ENCODE measurements at regions not wholly inside any gene's neighbourhood (a gene's known extent, or its start where the extent isn't known, plus 50 kb on each side); places are given as distances from the start of the nearest gene placed in this dataset.

DNA sequence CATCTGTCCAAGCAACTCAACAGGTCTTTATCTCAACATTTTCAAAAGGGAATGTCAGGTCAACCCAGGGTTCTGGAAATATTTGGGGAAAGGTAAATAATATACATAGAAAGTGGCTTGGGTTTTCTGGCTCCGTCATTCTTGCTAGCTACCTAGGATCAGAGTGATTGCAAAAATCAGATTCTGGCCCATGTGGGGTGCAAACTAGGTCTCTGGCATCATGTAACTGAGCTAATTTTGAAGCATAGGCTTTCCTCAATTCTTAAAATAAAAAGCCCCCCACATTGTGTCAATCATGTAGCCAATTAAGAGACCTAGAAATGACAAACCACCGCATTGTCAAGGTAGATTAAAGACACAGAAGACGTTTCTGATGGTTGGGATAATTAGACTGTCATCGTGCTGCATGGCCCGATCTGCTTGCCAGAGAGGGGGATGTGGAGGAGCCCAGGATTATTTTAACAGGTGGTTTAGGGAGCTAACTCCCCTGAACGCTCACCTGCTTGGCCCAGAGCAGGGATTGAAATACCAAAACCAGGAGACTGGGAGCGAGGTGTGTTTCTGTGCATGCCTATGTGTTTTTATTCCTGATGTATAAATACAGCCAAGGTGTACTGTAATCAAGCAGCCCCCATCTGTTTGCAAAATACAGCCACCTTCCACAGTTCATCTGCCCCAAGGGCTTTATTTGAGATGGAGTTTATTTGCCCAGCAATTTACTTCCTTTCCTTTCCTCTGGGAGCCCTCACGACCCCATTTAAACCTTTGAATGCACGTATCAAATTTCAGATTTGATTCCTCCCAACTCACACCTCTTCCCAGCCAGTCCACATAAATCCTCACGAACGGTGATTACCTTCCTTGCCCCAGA lies 189.5 kb downstream of the TTC8 start:
- BruUV-seq (replicated peaks) = no TSS peak

DNA sequence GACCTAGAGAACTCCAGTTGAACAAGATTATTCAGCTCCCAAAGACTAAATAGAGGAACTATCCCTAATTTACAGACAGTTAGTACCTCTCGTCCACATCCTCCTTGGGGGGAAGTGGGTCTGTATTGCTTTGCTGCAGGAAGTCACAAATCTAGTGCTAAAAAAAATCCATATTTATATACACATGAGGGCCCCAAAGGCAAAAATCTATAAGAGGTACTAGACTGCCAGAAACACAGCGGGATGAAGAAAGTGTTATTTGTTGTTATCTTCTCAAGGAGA lies 190.1 kb downstream of the TTC8 start:
- no peak for DNase-seq
- peaks cover 10% of the 10 kb centered on the region for H3K4me1 Mint-ChIP-seq (ENCODE audit: low read depth, unreplicated experiment)
- H3K4me3 Mint-ChIP-seq (ENCODE audit: low read depth, unreplicated experiment) = no peak overlapping the region
- intact Hi-C loops (cut with micrococcal nuclease; ENCODE audit: unreplicated experiment) = loop anchor here (5.0 kb wide), 1 partner anchor 97 kb away; no protein-coding TSS in a partner anchor
- H3K9me3 Mint-ChIP-seq (ENCODE audit: low read depth, unreplicated experiment) = no peaks in the 10 kb centered on the region
- BruUV-seq (replicated peaks) = no TSS peak
- peaks cover 9% of the 10 kb centered on the region for H3K27me3 Mint-ChIP-seq (ENCODE audit: unreplicated experiment)
- TF ChIP-seq, protein P1, sequence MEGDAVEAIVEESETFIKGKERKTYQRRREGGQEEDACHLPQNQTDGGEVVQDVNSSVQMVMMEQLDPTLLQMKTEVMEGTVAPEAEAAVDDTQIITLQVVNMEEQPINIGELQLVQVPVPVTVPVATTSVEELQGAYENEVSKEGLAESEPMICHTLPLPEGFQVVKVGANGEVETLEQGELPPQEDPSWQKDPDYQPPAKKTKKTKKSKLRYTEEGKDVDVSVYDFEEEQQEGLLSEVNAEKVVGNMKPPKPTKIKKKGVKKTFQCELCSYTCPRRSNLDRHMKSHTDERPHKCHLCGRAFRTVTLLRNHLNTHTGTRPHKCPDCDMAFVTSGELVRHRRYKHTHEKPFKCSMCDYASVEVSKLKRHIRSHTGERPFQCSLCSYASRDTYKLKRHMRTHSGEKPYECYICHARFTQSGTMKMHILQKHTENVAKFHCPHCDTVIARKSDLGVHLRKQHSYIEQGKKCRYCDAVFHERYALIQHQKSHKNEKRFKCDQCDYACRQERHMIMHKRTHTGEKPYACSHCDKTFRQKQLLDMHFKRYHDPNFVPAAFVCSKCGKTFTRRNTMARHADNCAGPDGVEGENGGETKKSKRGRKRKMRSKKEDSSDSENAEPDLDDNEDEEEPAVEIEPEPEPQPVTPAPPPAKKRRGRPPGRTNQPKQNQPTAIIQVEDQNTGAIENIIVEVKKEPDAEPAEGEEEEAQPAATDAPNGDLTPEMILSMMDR (IDR thresholded peaks at IDR 0.05; ENCODE audit: unreplicated experiment) = no peak
- no peak overlapping the region for H3K27ac Mint-ChIP-seq (ENCODE audit: unreplicated experiment)
- H3K36me3 Mint-ChIP-seq (ENCODE audit: insufficient read depth, unreplicated experiment) = peaks cover 9% of the 10 kb centered on the region
- CTCF ChIA-PET = interaction anchor here (0.6 kb wide), 1 partner anchor 896 kb away, joined by 3 read pairs; no protein-coding TSS in a partner anchor

More for the DNA sequence above, 189.5 kb downstream of the TTC8 start:
- TF ChIP-seq, protein P1 (IDR thresholded peaks at IDR 0.05; ENCODE audit: unreplicated experiment) = no peak
- intact Hi-C loops (cut with micrococcal nuclease; ENCODE audit: unreplicated experiment) = loop anchor here (1.0 to 5.0 kb wide), 2 partner anchors 97 to 347 kb away; no protein-coding TSS in a partner anchor
- Mint-ChIP-seq H3K27me3 (ENCODE audit: unreplicated experiment) (peaks cover 12% of the 10 kb centered on the region), H3K27ac (ENCODE audit: unreplicated experiment) (no peak overlapping the region), H3K4me1 (ENCODE audit: low read depth, unreplicated experiment) (peaks cover 10% of the 10 kb centered on the region), H3K9me3 (ENCODE audit: low read depth, unreplicated experiment) (no peaks in the 10 kb centered on the region), H3K36me3 (ENCODE audit: insufficient read depth, unreplicated experiment) (peaks cover 9% of the 10 kb centered on the region), H3K4me3 (ENCODE audit: low read depth, unreplicated experiment) (no peak overlapping the region)
- CTCF ChIA-PET = no interaction called here
- DNase-seq = no peak

DNA sequence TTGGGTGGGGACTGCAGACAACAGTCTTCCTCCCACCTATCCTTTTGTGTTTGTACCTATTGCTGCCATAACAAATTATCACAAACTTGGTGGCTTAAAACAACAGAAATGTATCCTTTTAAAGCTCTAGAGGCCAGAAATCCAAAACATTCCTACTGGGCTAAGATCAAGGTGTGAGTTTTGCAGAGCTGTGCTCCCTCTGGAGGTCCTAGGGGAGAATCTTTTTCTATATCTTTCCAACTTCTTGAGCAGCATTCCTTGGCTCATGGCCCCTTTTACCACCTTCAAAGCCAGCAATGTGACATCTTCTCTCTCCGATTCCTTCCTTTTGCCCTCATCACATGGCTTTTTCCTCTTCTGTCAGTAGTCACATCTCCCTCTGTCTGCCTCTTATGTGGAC lies 190.6 kb downstream of the TTC8 start:
- H3K9me3 Mint-ChIP-seq (ENCODE audit: low read depth, unreplicated experiment) = no peaks in the 10 kb centered on the region
- intact Hi-C loops (cut with micrococcal nuclease; ENCODE audit: unreplicated experiment) = no loop called here
- H3K4me3 Mint-ChIP-seq (ENCODE audit: low read depth, unreplicated experiment) = no peak overlapping the region
- H3K4me1 Mint-ChIP-seq (ENCODE audit: low read depth, unreplicated experiment) = peaks cover 10% of the 10 kb centered on the region
- H3K36me3 Mint-ChIP-seq (ENCODE audit: insufficient read depth, unreplicated experiment) = peaks cover 9% of the 10 kb centered on the region
- no peak overlapping the region for H3K27ac Mint-ChIP-seq (ENCODE audit: unreplicated experiment)
- no TSS peak for BruUV-seq (replicated peaks)
- DNase-seq = no peak
- CTCF ChIA-PET = interaction anchor here (0.6 kb wide), 1 partner anchor 896 kb away, joined by 3 read pairs; no protein-coding TSS in a partner anchor
- peaks cover 9% of the 10 kb centered on the region for H3K27me3 Mint-ChIP-seq (ENCODE audit: unreplicated experiment)
- TF ChIP-seq, protein P1 (IDR thresholded peaks at IDR 0.05; ENCODE audit: unreplicated experiment) = no peak

DNA sequence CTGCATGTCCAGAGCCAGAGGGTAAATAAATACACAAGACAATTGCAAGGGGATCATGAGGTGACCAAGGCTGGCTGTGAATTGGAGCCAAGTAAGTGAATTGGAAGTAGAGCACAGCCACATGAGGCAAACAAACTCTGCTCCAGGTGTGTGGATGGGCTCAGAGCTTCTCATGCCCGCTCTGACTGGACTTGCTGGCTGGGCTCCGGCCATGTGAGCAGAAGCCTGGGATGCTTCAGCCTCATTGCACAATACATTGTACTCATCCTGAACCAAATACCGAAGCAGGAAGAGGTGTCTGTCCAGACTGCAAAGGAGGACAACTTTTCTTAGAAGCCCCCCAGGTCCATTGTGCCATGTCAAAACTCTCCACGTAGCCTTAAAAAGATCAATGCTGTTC lies 193.0 kb downstream of the TTC8 start:
- intact Hi-C loops (cut with micrococcal nuclease; ENCODE audit: unreplicated experiment) = no loop called here
- DNase-seq = no peak
- Mint-ChIP-seq H3K4me1 (ENCODE audit: low read depth, unreplicated experiment) (peaks cover 3% of the 10 kb centered on the region), H3K9me3 (ENCODE audit: low read depth, unreplicated experiment) (no peaks in the 10 kb centered on the region), H3K36me3 (ENCODE audit: insufficient read depth, unreplicated experiment) (peaks cover 2% of the 10 kb centered on the region), H3K4me3 (ENCODE audit: low read depth, unreplicated experiment) (no peak overlapping the region), H3K27me3 (ENCODE audit: unreplicated experiment) (peaks cover 14% of the 10 kb centered on the region), H3K27ac (ENCODE audit: unreplicated experiment) (no peak overlapping the region)
- BruUV-seq (replicated peaks) = no TSS peak
- CTCF ChIA-PET = no interaction called here
- TF ChIP-seq, protein P1 (IDR thresholded peaks at IDR 0.05; ENCODE audit: unreplicated experiment) = no peak
